PC-9 (cell line): ENCODE measurements at regions not wholly inside any gene's neighbourhood (a gene's known extent, or its start where the extent isn't known, plus 50 kb on each side); places are given as distances from the start of the nearest gene placed in this dataset.

ENCODE experiments used
- BruUV-seq: library from RNA; stranded (reverse); fragments of 400-500 nt; replicated peaks from 2 replicates; lab custom pipeline; 2021; lab: Mats Ljungman, UMichigan
- CTCF ChIA-PET: fragments of 300-600 bp; sonication (Branson Sonifier 250); formaldehyde crosslinking; loops from one replicate; lab custom pipeline; 2022; ENCODE audit warnings: antibody characterized with exemption; lab: Charles Lee
- POLR2A ChIA-PET: fragments of 300-600 bp; sonication (Branson Sonifier 250); formaldehyde crosslinking; loops from one replicate; lab custom pipeline; 2022; ENCODE audit warnings: antibody characterized with exemption; ENCODE audit not compliant: unreplicated experiment; lab: Charles Lee
- DNase-seq, 2 experiments: peaks; one replicate each; pipeline versions ENCODE4 v3.0.0 to v3.0.0-alpha.2; 2015 to 2022; ENCODE audit warnings: mixed read lengths in 1 of 2
- H2AFZ ChIP-seq: fragments of 200-600 bp; sonication (generic); 2 replicates; pipeline ENCODE4 v1.8.1; 2017; ENCODE audit warnings: antibody characterized with exemption
- H3F3A ChIP-seq: fragments of 200-600 bp; sonication (generic); 2 replicates; pipeline ENCODE4 v1.8.1; 2017; ENCODE audit warnings: antibody characterized with exemption, mild to moderate bottlenecking, low read depth; ENCODE audit not compliant: insufficient read depth
- H3K27ac ChIP-seq: fragments of 200-600 bp; sonication (generic); 2 replicates; pipeline ENCODE4 v1.6.1; 2016; ENCODE audit warnings: mixed run types
- H3K27me3 ChIP-seq: fragments of 200-600 bp; sonication (generic); 2 replicates; pipeline ENCODE4 v1.6.1; 2016; ENCODE audit warnings: low read depth, mixed run types; ENCODE audit not compliant: insufficient read depth
- H3K36me3 ChIP-seq: fragments of 200-600 bp; sonication (generic); 2 replicates; pipeline ENCODE4 v1.6.1; 2016; ENCODE audit warnings: low read depth, mixed run types
- H3K4me1 ChIP-seq: fragments of 200-600 bp; sonication (generic); replicated peaks from 2 replicates; pipeline ENCODE4 v1.6.1; 2016; ENCODE audit warnings: mixed run types; ENCODE audit not compliant: insufficient read depth
- H3K4me2 ChIP-seq: fragments of 200-600 bp; sonication (generic); 2 replicates; pipeline ENCODE4 v1.6.1; 2017; ENCODE audit warnings: mixed run types
- H3K4me3 ChIP-seq: fragments of 200-600 bp; sonication (generic); 2 replicates; pipeline ENCODE4 v1.6.1; 2016; ENCODE audit warnings: mixed run types
- H3K79me2 ChIP-seq: fragments of 200-600 bp; sonication (generic); 2 replicates; pipeline ENCODE4 v1.6.1; 2017; ENCODE audit warnings: low read depth, mixed run types
- H3K9me2 ChIP-seq: fragments of 200-600 bp; sonication (generic); 2 replicates; pipeline ENCODE4 v1.8.1; 2017; ENCODE audit warnings: mild to moderate bottlenecking; ENCODE audit not compliant: insufficient read depth
- H3K9me3 ChIP-seq: fragments of 200-600 bp; sonication (generic); 2 replicates; pipeline ENCODE4 v1.8.1; 2016; ENCODE audit warnings: low read depth; ENCODE audit not compliant: insufficient read depth
- H4K20me1 ChIP-seq: fragments of 200-600 bp; sonication (generic); 2 replicates; pipeline ENCODE4 v1.8.1; 2017; ENCODE audit not compliant: insufficient read depth
- CTCF ChIP-seq: fragments of 200-600 bp; sonication (generic); conservative IDR thresholded peaks from 2 replicates; pipeline ENCODE4 v1.6.1; 2017; ENCODE audit warnings: mixed run types, antibody characterized with exemption, mild to moderate bottlenecking, moderate library complexity
- EZH2 ChIP-seq: fragments of 200-600 bp; sonication (generic); IDR thresholded peaks from 2 replicates; pipeline ENCODE4 v1.8.0; 2017; ENCODE audit warnings: antibody characterized with exemption, low read depth
- intact Hi-C: fragments of 100-400 bp; cut with micrococcal nuclease; formaldehyde crosslinking; loops from one replicate; pipeline ENCODE4 v1.10.0; 2022; ENCODE audit not compliant: unreplicated experiment

GRCh38 chr18:45325778-45326177 is 289.5 kb upstream of the SLC14A2 start:
- Histone ChIP-seq H3K9me2 (no peaks in the 10 kb centered on the region), H4K20me1 (no peaks in the 10 kb centered on the region), H2AFZ (no peak overlapping the region), H3K27ac (no peak overlapping the region), H3K9me3 (no peaks in the 10 kb centered on the region), H3F3A (no peaks in the 10 kb centered on the region; the same call in 1 of the 2 replicates), H3K36me3 (no peaks in the 10 kb centered on the region), H3K4me2 (no peak overlapping the region), H3K4me3 (no peak overlapping the region), H3K27me3 (no peaks in the 10 kb centered on the region), H3K4me1 (peaks cover 30% of the 10 kb centered on the region), H3K79me2 (no peaks in the 10 kb centered on the region)
- DNase-seq: no peak
- POLR2A ChIA-PET: no interaction called here
- CTCF ChIA-PET: no interaction called here
- intact Hi-C loops: no loop called here
- TF ChIP-seq CTCF: no peak
- TF ChIP-seq EZH2: no peak
- BruUV-seq: no TSS peak

DNA sequence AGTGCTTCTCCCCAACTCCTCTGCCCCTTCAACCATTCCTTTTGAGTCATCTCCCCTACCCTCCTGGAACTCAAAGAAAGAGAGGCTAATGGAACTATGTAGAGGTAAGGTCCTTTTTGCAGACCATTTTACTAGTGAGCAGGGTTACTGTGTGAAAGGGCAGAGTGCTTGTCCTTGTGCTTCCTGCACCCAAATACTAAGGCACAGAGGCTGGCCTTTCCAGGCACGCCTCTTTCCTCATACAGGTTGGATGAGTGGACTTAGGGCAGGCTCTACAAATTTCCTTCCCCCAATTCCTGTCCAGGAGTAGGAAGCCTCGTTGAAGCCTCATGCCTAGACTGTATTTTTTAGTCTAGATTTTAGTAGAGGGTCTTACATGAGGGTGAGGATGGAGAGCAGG is 288.8 kb upstream of the SLC14A2 start:
- Histone ChIP-seq H3F3A (no peaks in the 10 kb centered on the region; the same call in 1 of the 2 replicates), H3K27me3 (no peaks in the 10 kb centered on the region), H3K9me2 (no peaks in the 10 kb centered on the region), H3K9me3 (no peaks in the 10 kb centered on the region), H2AFZ (no peak overlapping the region), H3K4me3 (no peak overlapping the region), H3K36me3 (no peaks in the 10 kb centered on the region), H4K20me1 (no peaks in the 10 kb centered on the region), H3K27ac (no peak overlapping the region), H3K4me1 (peaks cover 30% of the 10 kb centered on the region), H3K79me2 (no peaks in the 10 kb centered on the region), H3K4me2 (0 out of 2 replicates have a peak overlapping the region, but pooled peaks have one; percentile 2)
- CTCF ChIA-PET: no interaction called here
- DNase-seq: no peak
- intact Hi-C loops: no loop called here
- TF ChIP-seq EZH2: no peak
- TF ChIP-seq CTCF: no peak
- POLR2A ChIA-PET: no interaction called here
- no TSS peak for BruUV-seq

DNA sequence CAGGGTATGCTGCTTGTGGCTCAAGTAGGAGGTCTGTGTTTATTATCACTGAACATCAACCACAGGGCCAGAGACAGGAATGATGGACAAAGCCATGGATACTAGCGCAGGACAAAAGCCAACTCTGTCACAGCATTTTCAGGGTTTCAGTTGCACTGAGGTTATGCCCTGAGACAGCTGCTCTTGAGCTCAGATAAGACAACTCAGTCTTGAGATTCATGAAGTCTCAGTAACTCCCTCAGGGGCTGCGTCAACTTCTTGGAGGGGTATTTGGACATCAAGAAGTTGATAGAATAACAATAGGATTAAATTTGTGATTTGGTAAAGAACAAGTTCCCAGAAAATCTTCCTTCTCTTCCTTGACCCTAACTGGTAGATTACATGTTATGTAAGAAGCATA is 287.0 kb upstream of the SLC14A2 start:
- Histone ChIP-seq H3K4me2 (no peak overlapping the region), H3F3A (no peaks in the 10 kb centered on the region; the same call in 1 of the 2 replicates), H3K4me3 (no peak overlapping the region), H3K9me3 (no peaks in the 10 kb centered on the region), H3K9me2 (no peaks in the 10 kb centered on the region), H3K27me3 (no peaks in the 10 kb centered on the region), H3K79me2 (no peaks in the 10 kb centered on the region), H3K4me1 (peaks cover 30% of the 10 kb centered on the region), H2AFZ (no peak overlapping the region), H3K27ac (no peak overlapping the region), H3K36me3 (no peaks in the 10 kb centered on the region), H4K20me1 (no peaks in the 10 kb centered on the region)
- ChIA-PET CTCF (no interaction called here), POLR2A (no interaction called here)
- no peak for DNase-seq
- intact Hi-C loops: no loop called here
- TF ChIP-seq CTCF: no peak
- no peak for TF ChIP-seq EZH2
- no TSS peak for BruUV-seq
